A673 (cell line): ENCODE measurements at regions not wholly inside any gene's neighbourhood (a gene's known extent, or its start where the extent isn't known, plus 50 kb on each side); places are given as distances from the start of the nearest gene placed in this dataset.

Experiments used
- EZH2 ChIP-seq: fragments of 200-600 bp; sonication (generic); IDR thresholded peaks from 2 replicates; pipeline ENCODE4 v1.6.1; 2017; ENCODE audit warnings: borderline replicate concordance, low read depth, mild to moderate bottlenecking, mixed read lengths, antibody characterized with exemption, low read length; ENCODE audit not compliant: poor library complexity, severe bottlenecking
- TF ChIP-seq, protein P1 (sequence below): fragments of 300-800, 200-600 bp; sonication (generic); conservative IDR thresholded peaks from 2 replicates; pipeline ENCODE4 v1.5.1; 2017; ENCODE audit warnings: low read depth, mild to moderate bottlenecking, antibody characterized with exemption, low read length, moderate library complexity, mixed read lengths

DNA sequence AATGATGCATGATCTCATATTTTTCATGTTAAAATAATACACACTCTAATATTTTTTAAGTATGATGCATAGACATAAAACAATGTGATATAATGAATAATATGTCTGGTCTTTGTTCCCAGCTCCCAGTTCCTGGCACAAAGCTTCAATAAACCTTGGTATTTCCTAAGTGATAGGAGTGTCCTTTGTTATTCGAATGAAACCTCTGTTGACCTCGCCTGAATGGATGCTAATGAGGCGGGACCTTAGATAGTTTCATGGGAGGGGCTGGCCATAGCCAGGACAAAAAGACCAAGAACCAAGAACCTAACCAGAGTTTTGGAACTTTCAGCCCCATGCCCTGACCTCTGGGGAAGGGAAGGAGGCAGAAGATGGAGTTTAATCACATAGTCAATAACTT is 257.7 kb upstream of the COPS8 start:
- TF ChIP-seq, protein P1, sequence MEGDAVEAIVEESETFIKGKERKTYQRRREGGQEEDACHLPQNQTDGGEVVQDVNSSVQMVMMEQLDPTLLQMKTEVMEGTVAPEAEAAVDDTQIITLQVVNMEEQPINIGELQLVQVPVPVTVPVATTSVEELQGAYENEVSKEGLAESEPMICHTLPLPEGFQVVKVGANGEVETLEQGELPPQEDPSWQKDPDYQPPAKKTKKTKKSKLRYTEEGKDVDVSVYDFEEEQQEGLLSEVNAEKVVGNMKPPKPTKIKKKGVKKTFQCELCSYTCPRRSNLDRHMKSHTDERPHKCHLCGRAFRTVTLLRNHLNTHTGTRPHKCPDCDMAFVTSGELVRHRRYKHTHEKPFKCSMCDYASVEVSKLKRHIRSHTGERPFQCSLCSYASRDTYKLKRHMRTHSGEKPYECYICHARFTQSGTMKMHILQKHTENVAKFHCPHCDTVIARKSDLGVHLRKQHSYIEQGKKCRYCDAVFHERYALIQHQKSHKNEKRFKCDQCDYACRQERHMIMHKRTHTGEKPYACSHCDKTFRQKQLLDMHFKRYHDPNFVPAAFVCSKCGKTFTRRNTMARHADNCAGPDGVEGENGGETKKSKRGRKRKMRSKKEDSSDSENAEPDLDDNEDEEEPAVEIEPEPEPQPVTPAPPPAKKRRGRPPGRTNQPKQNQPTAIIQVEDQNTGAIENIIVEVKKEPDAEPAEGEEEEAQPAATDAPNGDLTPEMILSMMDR = no peak
- no peak for TF ChIP-seq EZH2
